HG02938 (cell line): ENCODE measurements at regions not wholly inside any gene's neighbourhood (a gene's known extent, or its start where the extent isn't known, plus 50 kb on each side); places are given as distances from the start of the nearest gene placed in this dataset.

Experiments
- ATAC-seq: cut with Tn5 transposase; IDR thresholded peaks from one replicate; pipeline ENCODE4 v1.9.1; 2021; ENCODE audit warnings: mild to moderate bottlenecking, moderate library complexity; ENCODE audit not compliant: unreplicated experiment

DNA sequence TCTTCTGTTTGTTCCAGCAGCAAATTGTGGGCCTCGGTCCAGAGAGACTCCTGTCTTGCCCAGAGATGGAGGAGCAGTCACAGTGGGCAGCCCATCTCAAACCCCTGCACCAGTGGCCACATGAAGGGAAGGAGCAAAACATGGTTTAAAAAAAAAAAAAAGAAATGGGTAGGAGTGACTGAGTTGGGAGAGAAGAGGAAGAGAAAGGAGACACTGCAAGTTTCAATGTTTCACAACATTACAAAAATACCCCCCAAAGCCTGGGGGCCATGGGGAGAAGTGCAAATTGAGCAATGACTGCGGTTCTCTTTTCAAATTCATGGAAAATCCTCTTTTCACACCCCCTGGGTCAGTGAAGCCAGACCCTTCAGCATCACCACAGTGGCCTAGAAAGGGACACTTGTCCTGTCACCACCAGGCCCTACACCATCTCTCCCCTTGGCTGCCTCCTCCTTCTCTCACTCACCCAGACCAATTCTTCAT lies 117.1 kb downstream of the ZFP36L2 start:
- ATAC-seq = no peak

DNA sequence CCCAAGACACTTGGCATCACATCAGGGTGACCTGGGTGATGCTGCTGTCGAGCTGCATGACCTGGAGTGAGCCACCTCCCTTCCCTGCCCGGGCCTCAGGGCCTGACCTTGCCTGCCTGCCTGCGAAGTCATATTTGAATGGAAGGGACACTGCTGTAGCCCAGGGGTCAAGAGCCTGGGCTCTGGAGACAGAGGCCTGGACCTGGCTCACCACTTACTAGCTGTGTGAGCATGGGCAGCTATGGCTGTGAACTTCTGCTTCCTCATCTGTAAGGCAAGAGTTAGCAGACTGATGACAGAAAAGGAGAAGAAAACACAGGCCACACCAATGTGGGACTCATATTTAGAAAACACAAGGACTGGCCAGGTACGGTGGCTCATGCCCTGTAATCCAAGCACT lies 118.7 kb downstream of the ZFP36L2 start:
- ATAC-seq = no peak

DNA sequence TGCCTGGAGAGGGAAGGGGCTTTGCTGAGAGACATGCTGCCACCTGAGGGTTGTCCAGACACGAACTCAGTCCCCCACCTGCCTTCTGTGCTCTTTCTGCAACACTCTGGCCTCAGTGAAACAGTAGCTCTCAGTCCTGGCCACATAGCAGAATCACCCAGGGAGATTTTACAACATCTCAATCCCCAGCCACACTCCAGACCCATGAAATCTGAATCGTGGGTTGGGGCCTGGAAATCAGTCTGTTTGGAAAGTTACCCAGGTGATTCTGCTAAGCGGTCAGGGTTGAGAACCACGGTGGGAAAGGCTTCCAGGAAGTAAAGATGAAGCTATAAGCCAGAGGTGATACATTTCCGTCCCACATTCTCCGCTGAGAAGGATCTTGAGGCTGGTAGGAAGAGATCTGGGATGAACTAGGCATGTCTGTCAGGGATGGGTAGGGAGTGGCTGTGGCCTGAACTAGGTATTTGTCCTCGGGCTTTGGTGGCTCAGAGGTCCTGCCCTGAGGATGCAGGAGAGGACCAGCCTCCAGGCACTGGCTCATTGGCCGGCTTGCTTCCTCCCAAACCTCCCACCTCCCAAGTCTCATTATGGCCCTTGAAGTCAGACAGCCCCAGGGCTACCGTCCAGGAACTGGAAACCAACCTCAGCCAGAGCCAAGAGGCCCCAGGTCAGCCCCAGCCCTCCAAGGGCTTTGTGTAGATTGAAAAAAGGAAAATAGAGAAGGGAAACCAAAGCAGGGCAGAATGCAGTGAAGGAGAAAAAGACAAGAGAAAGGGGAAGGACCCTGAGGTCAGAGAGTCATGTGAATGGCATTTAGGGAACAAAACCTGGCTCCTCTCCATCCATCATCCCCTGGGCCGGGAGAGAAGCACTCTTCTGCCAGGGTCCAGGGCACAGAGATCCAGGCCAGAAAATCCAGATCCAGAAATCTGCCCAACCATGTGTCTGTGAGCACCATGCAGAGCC lies 119.6 kb downstream of the ZFP36L2 start:
- ATAC-seq = no peak

DNA sequence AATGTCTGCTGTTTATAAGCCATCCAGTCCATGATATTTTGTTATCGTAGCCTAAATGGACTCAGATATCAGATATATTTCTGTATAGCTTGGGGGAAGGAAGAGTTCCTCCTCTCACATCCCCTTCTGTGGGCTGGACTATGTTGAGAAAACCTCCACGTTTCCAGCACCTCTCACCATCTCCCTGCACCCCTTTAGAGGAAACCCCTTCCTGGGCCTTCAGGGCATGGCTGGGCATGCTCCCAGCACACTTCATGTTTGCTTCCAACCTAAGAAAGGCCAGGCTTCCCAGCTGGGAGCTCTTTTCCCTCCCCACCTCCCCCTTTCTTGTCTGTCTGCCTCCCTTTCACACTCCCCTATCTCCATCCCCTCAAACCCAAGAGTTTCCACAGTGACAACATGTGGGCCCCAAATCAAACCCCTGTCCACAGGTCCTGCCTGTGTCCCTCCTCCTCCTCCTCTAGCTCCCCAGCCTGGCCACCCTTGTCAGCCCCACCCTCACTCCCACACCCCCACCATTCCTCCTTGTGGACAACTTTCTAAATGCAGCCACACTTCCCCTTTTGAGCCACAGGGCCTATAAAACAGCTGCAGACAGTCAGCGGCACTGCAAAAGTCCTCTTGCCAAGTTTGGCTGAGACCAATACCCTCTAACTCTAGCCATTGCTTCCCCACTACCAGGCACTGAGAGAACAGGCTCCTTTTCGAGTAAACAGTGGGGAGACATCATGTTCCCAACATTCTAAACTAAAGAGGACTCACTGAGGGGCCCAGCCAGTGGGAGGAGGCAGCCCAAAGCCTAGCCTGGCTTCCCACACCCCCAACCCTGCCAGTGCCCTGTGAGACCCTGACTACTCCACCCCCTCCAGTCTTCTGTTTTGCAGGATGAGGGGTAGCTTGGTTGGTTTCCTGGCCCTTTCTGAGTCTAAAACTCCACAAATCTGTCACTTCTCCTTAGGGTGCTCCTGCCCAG lies 120.5 kb downstream of the ZFP36L2 start:
- no peak for ATAC-seq

DNA sequence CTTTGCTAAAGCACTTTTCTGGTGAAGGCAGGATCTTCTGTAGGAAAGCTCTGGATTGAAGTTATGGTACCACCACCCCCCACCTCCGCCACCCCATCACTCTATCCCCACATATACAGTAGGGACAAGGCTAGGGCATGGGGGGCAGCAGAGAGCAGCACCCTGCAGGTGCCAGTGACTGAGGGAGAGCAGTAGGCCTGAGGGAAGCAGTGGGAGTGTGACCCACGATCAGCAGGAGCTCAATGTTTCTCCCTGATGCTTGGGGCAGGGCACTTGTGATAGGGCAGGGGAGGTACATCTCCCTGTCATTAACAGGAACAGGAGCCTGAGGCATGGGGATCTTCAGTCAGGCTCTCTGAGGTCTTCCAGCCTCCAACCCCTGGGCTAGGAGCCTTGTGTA lies 121.6 kb downstream of the ZFP36L2 start:
- ATAC-seq = no peak

DNA sequence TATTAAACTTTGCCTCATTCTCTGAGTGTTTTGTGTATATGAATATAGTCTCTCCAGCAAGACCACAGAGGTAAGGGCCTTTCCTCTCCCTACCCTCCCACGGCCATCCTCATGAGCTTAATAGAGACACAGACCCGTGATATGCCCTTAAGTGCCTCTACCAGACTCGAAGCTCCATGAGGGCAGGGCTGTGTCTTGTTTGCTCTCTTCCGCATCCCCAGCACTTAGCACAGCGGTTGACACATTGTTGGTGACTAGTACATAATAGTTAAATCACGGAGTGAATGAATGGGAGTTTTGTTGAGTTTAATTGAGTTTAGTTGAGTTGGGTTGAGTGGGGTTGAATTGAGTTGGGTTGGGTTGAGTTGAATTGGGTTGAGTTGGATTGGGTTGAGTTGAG lies 122.3 kb downstream of the ZFP36L2 start:
- ATAC-seq = no peak

DNA sequence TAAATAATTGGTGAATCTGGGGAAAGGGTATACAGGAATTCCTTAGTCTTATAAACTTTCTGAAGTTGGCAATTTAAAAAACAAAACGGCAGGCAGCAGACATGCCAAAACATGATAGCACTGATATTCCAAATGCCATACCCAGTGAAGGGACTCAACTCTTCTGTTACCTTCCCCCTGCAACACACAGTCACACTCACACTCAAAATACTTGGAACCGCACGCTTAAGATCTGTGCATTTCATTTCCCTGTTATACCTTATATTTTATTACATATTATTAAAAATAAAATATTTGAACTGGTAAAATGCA lies 123.4 kb downstream of the ZFP36L2 start:
- no peak for ATAC-seq

DNA sequence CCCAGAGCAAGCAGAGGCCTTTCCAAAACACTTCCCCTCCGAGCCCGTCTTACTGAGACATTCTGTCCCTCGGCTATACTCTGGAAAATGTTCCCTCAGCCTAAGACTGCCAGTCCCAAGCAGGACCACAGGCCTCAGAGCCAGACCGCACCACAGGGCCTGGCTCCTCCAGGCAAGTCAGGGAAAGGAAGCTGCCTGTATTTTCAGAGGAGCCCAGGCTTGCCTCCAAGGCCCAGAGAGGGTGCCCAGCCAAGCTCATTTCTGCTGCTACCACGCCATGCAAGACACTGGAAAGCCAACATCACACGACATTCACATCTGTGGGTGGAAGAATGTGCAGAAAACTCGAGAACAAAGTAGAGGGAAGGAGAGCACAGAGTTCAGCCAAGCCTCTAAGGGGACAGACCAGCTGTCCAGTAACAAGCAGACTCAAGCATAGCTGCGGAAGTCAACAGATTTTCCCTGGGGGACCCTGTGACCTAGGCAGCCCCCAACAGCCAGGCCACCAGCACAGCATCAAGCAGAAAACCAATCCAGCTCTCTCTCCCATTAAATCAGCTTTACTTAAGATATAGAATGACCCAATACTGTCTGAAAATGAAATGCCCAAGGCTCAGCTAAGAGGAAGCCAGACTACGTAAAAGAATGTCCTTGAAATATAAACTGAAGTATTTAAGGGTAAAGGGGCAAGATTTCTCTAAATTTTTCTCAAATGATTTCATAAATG lies 123.9 kb downstream of the ZFP36L2 start:
- no peak for ATAC-seq

DNA sequence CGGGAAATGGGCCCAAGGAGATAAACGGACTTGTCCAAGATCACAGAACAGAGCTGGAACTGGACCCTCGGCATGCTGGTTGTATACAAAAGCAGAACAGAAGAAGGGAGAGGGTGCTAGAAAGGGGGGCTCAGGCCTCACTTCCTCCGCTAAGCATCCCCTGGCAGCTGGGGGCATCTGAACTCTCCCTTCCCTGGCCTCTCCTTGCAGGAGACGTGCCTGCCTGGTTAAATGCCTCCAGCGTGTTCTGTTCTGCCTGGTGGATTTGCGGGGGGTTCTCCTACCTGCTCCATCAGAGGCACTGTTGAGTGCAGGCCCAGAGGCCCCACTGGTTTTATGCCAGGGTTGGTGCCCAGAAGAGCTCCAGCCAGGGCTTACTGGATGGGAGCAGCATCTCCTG lies 124.7 kb downstream of the ZFP36L2 start:
- no peak for ATAC-seq

DNA sequence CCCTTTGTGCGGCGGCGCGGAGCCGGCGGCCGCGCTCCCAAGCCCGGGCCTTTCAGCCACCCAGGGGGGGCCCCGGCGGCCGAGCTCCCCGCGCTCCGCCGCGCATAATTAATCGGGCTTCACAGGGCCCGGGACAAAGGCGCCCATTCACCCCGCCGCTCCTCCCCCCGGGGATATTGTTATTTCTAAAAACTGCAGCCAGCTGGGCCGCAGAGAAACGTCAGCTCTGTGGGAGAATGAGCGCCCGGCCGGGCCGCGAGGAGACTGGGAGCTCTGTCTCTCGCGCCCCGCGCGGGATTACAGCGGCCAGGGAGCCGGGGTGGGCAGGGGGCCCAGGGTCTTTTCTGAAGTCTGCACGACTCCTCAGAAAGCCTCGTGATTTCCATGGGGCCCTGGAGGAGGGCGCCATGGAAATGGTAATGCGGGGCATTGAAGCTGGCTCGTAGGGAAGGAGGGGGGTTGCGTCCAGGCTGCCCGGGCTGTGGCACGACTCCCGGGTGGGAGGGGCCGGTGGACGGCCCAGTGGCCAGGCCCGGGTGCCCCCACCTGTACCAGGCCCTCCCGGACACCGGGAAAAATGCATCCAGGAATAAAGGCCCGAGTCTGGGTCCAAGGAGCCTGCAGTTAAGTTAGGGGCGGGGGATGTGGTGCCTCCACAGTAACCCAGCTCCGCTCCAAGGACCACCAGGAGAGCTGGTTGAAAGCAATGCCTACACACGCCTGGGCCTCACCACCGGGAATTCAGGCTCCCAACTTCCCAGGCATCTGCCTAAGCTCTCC lies 125.3 kb downstream of the ZFP36L2 start:
- no peak for ATAC-seq

DNA sequence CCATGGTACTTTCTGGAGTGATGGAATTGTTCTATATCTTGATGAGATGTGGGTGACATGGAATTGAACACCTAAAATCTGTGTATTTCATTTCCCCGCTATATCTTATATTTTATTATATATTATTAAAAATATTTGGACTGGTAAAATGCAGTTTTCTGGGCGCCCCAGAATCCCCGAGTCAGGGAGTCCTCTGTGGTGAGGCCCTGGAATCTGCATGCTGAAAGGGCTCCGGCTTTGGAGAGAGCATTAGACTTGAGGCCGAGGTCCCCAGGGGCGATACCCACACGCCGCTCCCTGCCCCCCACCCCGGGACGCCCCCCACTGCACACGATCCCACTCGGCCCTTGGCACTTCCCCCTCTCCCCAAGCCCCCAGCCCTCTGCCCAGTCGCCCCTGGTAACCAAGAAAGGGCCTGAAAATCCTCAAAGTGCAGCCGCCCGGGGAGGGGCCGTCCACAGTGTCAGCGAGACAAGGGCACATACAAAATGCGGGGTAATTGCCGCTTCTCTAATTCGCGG lies 126.0 kb downstream of the ZFP36L2 start:
- ATAC-seq = no peak

DNA sequence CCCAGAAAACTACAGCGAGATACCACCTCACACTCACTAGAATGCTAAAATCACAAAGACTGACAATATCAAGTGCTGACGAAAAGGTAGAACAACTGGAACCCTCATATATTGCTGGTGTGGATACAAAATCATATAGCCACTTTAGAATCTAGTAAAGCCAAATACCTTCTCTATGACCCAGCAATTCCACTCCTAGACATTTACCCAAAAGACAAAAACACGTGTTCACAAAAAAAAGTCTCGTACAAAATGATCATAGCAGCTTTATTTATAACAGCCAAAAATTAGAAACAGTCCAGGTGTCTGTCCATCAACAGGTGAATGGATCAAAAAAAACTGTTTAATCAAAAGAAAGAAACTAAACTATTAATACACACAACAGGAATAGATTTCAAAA lies 126.6 kb downstream of the ZFP36L2 start:
- no peak for ATAC-seq

DNA sequence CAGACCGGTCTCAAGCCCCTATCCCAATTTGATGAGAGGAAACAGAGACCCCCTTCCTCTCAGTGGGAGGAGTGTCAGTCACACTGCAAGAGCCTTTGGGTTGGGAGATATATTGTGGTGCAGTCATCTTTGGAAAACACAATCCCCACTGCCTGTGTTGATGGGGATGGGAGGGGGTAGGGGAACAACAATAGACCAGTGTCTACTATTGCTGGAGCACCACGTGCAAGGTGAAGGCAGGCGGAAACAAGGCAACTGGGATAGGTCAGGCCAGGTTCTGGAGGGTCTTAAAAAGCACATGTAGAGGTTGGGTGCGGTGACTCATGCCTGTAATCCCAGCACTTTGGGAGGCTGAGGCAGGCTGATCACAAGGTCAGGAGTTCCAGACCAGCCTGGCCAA lies 127.9 kb downstream of the ZFP36L2 start:
- ATAC-seq = no peak

DNA sequence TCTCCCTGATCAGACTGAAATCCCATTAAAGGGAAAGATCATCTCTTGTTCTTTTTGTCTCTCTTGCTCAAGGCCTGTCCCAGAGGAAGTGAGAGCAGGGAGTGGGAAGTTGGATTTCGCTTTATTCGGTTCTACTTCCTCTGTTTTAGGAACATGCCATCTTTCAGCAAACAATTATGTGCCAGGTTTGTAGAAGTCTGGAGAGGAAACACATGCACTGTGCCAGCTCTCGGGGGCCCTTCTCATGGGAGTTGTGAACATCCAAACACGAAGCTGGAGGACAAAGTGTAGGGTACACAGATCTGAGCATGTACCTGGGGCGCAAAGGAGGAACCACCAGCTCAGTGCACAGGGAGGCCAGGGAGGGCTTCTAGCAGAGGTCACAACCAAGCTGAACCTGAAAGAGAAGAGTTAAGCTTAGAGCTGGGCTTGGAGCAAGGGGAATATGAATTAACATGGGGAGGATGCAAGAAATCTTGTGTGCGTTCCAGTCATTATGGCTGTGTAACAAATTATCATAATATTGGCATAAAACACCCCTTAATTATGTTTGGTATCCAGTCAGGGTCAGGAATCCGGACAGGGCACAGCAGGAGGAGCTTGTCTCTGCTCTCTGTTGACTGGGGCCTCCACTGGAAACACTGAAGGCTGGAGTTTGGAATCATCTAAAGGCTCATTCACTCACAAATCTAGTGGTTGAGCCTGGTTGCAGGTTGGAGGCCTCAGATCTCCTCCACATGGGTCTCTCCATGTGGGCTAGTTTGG lies 128.6 kb downstream of the ZFP36L2 start:
- no peak for ATAC-seq

DNA sequence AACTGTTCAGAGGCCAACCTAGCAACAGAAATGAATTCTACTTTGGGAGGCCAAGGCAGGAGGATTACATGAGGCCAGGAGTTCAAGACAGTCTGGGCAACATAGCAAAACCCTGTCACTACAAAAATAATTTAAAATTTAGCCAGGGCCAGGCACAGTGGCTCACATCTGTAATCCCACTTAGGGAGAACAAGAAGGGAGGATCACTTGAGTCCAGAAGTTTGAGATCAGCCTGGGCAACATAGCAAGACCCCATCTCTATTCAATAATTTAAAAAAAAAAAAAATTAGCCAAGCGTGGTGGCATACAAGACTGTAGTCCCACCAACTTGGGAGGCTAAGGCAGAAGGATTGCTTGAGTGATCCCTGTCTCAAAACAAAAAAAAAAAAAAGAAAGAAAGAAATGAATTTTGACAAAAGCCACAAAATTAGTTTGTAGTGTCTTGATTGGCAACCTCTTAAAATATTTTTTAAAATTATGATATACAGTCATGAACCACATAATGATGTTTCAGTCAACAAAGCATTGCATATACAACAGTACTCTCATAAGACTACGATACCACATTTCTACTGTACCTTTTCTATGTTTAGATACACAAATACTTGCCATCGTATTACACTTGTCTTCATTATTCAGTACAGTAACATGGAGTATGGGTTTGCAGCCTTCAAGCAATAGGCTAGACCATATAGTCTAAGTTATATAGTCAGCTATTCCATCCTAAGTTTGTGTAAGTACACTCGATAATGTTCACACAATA lies 130.7 kb downstream of the ZFP36L2 start:
- no peak for ATAC-seq

DNA sequence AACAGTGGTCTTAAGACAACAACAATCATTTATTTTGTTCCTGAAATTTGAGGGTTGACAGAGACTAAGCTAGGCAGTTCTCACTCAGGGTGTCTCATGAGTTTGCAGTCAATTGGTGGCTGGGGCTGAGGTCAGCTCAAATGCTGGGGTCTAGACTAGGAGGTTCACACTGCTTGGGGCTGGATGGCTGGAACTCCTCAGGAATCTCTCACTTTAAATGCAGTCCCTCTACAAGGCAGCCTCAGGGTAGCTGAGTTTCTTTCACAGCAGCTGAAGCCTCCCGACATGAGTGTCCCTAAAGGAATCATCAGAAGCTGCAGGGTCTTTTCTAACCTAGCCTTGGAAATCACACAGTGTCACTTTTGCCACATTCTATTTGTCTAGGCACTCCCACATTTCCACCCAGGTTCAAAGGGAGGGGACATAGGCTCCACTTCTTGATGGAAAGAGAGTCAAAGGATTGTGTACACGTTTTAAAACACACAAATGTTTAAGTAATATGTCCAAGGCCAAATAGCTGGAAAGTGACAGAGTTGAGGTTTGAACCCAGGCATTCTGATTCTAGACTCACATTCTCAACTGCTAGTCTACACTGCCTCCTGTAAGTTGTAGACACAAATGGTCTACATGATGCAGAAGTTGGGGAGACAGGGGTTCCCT lies 133.8 kb downstream of the ZFP36L2 start:
- ATAC-seq = no peak

DNA sequence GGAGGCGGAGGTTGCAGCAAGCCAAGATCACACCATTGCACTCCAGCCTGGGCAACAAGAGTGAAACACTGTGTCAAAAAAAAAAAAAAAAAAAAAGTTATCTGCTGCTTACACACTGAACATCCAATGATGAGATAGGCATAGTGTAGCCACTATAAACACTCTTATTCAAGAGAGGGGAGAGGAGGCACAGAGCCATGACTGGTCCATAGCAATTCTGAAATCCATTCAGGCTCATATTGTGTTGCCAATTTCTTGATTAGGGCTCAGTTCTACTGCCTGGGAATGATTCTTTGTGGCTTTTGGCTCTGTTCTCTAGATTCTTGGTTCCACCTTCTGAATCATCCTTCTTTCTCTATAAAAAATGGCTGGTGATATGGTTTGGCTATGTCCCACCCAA lies 136.1 kb downstream of the ZFP36L2 start:
- no peak for ATAC-seq
